Activated naive CD8-positive, alpha-beta T cell treated with anti-CD3 and anti-CD28 coated beads, Interleukin-2, amount 50 U/mL, for 24 hours (primary cell): ENCODE measurements at regions not wholly inside any gene's neighbourhood (a gene's known extent, or its start where the extent isn't known, plus 50 kb on each side); places are given as distances from the start of the nearest gene placed in this dataset.
A peak's percentile ranks its signal among the peaks of the same experiment; 100 is the strongest.

Experiments
- ATAC-seq: fragments of 150-1000 bp; cut with Tn5 transposase; one replicate; pipeline ENCODE4 v1.10.0; 2021
- DNase-seq: peaks from one replicate; pipeline ENCODE4 v3.0.0; 2021
- H3K27ac Mint-ChIP-seq: one replicate; pipeline ENCODE4 v1.8.0; 2021; ENCODE audit warnings: mild to moderate bottlenecking, mixed read lengths
- H3K27me3 Mint-ChIP-seq: one replicate; pipeline ENCODE4 v1.8.0; 2021; ENCODE audit warnings: mixed read lengths
- H3K36me3 Mint-ChIP-seq: one replicate; pipeline ENCODE4 v1.8.0; 2021; ENCODE audit warnings: low read depth, mixed read lengths
- H3K4me1 Mint-ChIP-seq: one replicate; pipeline ENCODE4 v1.8.0; 2021; ENCODE audit warnings: mixed read lengths
- H3K4me3 Mint-ChIP-seq: one replicate; pipeline ENCODE4 v1.8.0; 2021; ENCODE audit warnings: mild to moderate bottlenecking, moderate library complexity, mixed read lengths
- H3K9me3 Mint-ChIP-seq: one replicate; pipeline ENCODE4 v1.8.0; 2021; ENCODE audit warnings: mixed read lengths

DNA sequence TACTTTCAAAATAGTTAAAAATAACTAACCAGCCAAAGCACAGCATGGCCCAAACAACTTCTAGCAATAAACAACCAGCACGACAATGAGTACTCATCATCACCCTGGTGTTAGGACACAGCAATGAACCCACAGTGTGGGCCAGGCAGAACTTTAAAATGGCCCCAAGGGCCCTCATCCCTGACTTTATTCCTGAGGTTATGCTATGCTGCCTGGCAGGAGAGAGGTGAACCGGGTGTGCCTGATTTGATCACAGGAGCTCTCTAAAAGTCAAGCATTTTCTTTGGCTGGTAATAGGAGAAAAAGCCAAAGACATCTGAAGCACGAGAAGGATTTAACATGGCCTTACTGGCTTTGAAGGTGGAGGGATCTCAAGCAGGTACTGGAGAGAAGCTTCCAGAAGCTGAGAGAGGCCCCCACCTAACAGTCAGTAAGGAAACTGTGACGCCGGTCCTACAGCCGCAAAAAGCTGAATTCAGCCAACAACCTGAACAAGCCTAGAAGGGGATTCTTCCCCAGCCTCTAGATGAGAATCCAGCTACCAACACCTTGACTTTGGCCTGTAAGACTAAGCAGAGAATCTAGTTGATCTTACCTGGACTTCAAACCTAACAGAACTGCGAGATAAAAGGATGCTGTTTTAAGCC, 115.4 kb downstream of the DDX1 start:
- Mint-ChIP-seq H3K9me3 (no peaks in the 10 kb centered on the region), H3K27me3 (no peaks in the 10 kb centered on the region)

DNA sequence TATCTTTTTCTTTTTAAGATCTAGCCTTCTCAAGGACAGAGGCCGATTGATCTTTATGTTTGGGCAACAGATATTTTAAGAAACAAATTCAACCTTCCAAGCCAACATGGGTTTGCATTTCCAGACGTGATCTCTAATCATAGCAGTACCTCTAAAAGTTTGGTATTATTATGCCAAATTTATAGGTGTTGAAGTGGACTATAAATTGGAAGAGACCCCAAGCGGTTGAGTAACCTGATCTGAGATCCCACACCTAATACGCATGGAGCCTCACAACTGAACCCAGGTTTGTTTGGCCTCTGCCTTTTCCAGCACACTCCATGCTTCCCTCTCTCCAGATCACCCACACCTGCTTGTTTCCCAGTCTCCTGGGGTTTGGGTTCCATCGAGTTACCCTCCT, 116.5 kb downstream of the DDX1 start:
- H3K4me1 Mint-ChIP-seq: no peaks in the 10 kb centered on the region
- no peaks in the 10 kb centered on the region for H3K27me3 Mint-ChIP-seq
- no peaks in the 10 kb centered on the region for H3K9me3 Mint-ChIP-seq
- no peak for DNase-seq
- H3K27ac Mint-ChIP-seq: no peak overlapping the region
- H3K36me3 Mint-ChIP-seq: no peaks in the 10 kb centered on the region
- ATAC-seq: no peak
- H3K4me3 Mint-ChIP-seq: no peak overlapping the region

More for the DNA sequence above, 115.4 kb downstream of the DDX1 start:
- no peak for DNase-seq
- H3K27ac Mint-ChIP-seq: no peak overlapping the region
- no peaks in the 10 kb centered on the region for H3K36me3 Mint-ChIP-seq
- no peaks in the 10 kb centered on the region for H3K4me1 Mint-ChIP-seq
- no peak for ATAC-seq
- no peak overlapping the region for H3K4me3 Mint-ChIP-seq

- ATAC-seq (no peak), DNase-seq (no peak)
- no peak overlapping the region for H3K27ac Mint-ChIP-seq
- H3K36me3 Mint-ChIP-seq: no peaks in the 10 kb centered on the region
- no peaks in the 10 kb centered on the region for H3K9me3 Mint-ChIP-seq
- no peak overlapping the region for H3K4me3 Mint-ChIP-seq
- no peaks in the 10 kb centered on the region for H3K27me3 Mint-ChIP-seq
- no peaks in the 10 kb centered on the region for H3K4me1 Mint-ChIP-seq
Measured at GRCh38 chr2:15708865-15709820, 117.5 kb downstream of the DDX1 start.

DNA sequence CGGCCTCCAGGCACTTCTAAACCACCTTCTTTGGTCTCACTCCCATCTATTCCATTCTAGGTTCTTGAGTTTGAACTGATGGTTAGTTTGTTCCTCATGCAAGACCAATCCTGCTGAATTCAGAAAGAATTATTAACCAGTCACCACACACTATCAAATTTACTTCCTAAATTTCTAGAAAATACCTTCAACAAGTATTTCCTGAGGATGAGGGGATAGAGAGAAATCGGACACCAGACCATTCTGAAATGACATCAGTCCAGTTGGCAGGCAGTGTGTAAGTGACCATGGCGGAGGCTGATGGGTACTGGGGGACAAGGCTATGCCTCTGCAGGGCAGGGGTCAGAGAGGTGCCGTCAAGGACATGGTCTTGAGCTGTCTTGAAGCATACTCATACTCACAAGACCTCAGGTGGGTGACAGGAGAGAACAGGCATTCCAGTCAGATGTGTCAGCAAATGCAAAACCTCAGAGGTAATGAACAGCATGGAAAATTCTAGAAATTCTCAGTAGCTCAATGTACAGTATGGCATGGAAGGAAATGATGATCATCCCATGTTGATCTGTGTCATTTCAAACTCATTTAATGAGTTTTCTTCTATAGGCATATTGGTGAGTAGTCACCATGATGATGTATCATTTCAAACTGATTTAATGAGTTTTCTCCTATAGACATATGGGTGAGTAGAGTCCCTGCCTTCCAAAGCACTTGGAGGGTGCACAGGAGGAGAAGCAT, 119.6 kb downstream of the DDX1 start:
- no peak for ATAC-seq
- DNase-seq: no peak

GRCh38 chr2:15712551-15713342, 121.1 kb downstream of the DDX1 start:
- H3K27me3 Mint-ChIP-seq: no peaks in the 10 kb centered on the region
- H3K36me3 Mint-ChIP-seq: no peaks in the 10 kb centered on the region
- no peak overlapping the region for H3K27ac Mint-ChIP-seq
- H3K9me3 Mint-ChIP-seq: no peaks in the 10 kb centered on the region
- no peaks in the 10 kb centered on the region for H3K4me1 Mint-ChIP-seq
- H3K4me3 Mint-ChIP-seq: no peak overlapping the region
- DNase-seq (no peak), ATAC-seq (no peak)

More for the DNA sequence above, 119.6 kb downstream of the DDX1 start:
- H3K9me3 Mint-ChIP-seq: no peaks in the 10 kb centered on the region
- H3K4me1 Mint-ChIP-seq: no peaks in the 10 kb centered on the region
- H3K27me3 Mint-ChIP-seq: no peaks in the 10 kb centered on the region
- H3K4me3 Mint-ChIP-seq: no peak overlapping the region
- no peaks in the 10 kb centered on the region for H3K36me3 Mint-ChIP-seq
- H3K27ac Mint-ChIP-seq: no peak overlapping the region

GRCh38 chr2:15713475-15713874, 121.8 kb downstream of the DDX1 start:
- Mint-ChIP-seq H3K4me3 (no peak overlapping the region), H3K27me3 (no peaks in the 10 kb centered on the region), H3K27ac (no peak overlapping the region), H3K9me3 (no peaks in the 10 kb centered on the region), H3K36me3 (no peaks in the 10 kb centered on the region), H3K4me1 (no peaks in the 10 kb centered on the region)
- DNase-seq (no peak), ATAC-seq (no peak)

DNA sequence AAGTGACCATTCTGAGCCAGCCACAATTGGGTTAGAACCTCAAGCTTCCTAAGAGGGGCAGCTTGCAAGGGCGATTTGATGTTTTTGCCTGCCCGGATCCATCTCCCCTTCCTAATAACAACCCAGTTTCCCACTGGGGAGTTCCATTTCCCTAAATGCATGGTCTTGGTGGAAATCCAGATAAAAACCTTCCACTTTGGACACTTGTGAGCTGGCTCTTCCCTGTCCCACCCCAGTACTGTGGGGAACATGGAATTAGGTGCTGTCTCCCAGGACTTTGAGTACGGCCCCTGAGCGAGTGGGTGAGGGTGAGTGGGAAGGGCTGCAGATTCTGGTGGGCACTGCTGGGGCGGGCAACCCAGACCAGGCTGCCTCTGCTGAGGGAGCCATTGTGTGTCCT, 122.3 kb downstream of the DDX1 start:
- DNase-seq: no peak
- H3K9me3 Mint-ChIP-seq: no peaks in the 10 kb centered on the region
- H3K4me1 Mint-ChIP-seq: no peaks in the 10 kb centered on the region
- no peak overlapping the region for H3K27ac Mint-ChIP-seq
- peak; percentile 12 for ATAC-seq
- H3K36me3 Mint-ChIP-seq: no peaks in the 10 kb centered on the region
- H3K4me3 Mint-ChIP-seq: no peak overlapping the region
- H3K27me3 Mint-ChIP-seq: no peaks in the 10 kb centered on the region

- DNase-seq (no peak), ATAC-seq (no peak)
- Mint-ChIP-seq H3K4me1 (no peaks in the 10 kb centered on the region), H3K4me3 (no peak overlapping the region), H3K27ac (no peak overlapping the region), H3K27me3 (no peaks in the 10 kb centered on the region), H3K9me3 (no peaks in the 10 kb centered on the region), H3K36me3 (no peaks in the 10 kb centered on the region)
Measured at GRCh38 chr2:15714609-15715008, 122.9 kb downstream of the DDX1 start.

GRCh38 chr2:15715596-15715995, 123.9 kb downstream of the DDX1 start:
- Mint-ChIP-seq H3K27me3 (no peaks in the 10 kb centered on the region), H3K4me3 (no peak overlapping the region), H3K9me3 (no peaks in the 10 kb centered on the region), H3K4me1 (no peaks in the 10 kb centered on the region), H3K36me3 (no peaks in the 10 kb centered on the region), H3K27ac (no peak overlapping the region)
- DNase-seq (no peak), ATAC-seq (no peak)

- DNase-seq (no peak), ATAC-seq (no peak)
- H3K4me1 Mint-ChIP-seq: no peaks in the 10 kb centered on the region
- no peaks in the 10 kb centered on the region for H3K27me3 Mint-ChIP-seq
- no peak overlapping the region for H3K4me3 Mint-ChIP-seq
- H3K9me3 Mint-ChIP-seq: no peaks in the 10 kb centered on the region
- H3K27ac Mint-ChIP-seq: no peak overlapping the region
- no peaks in the 10 kb centered on the region for H3K36me3 Mint-ChIP-seq
Measured at GRCh38 chr2:15718103-15718943, 126.7 kb downstream of the DDX1 start.

GRCh38 chr2:15718944-15719323, 127.3 kb downstream of the DDX1 start:
- Mint-ChIP-seq H3K27me3 (peaks cover 1% of the 10 kb centered on the region), H3K4me1 (no peaks in the 10 kb centered on the region), H3K4me3 (no peak overlapping the region), H3K27ac (no peak overlapping the region), H3K9me3 (no peaks in the 10 kb centered on the region), H3K36me3 (no peaks in the 10 kb centered on the region)
- DNase-seq: no peak
- no peak for ATAC-seq

GRCh38 chr2:15719566-15720313, 128.1 kb downstream of the DDX1 start:
- Mint-ChIP-seq H3K36me3 (no peaks in the 10 kb centered on the region), H3K4me1 (no peaks in the 10 kb centered on the region), H3K9me3 (no peaks in the 10 kb centered on the region), H3K27me3 (peaks cover 1% of the 10 kb centered on the region), H3K4me3 (no peak overlapping the region), H3K27ac (no peak overlapping the region)
- DNase-seq (no peak), ATAC-seq (no peak)
